HepG2 (cell line): ENCODE measurements at regions not wholly inside any gene's neighbourhood (a gene's known extent, or its start where the extent isn't known, plus 50 kb on each side); places are given as distances from the start of the nearest gene placed in this dataset.

ENCODE experiments used
- ARID2 ChIP-seq: sonication (generic); formaldehyde crosslinking; IDR thresholded peaks from 2 replicates; pipeline ENCODE4 v1.8.1; 2022; ENCODE audit warnings: mild to moderate bottlenecking, missing genetic modification reagents, borderline replicate concordance
- EED ChIP-seq: sonication (generic); formaldehyde crosslinking; IDR thresholded peaks from 2 replicates; pipeline ENCODE4 v1.5.0; 2020; ENCODE audit warnings: mild to moderate bottlenecking, missing genetic modification reagents
- ESRRA ChIP-seq: sonication (generic); formaldehyde crosslinking; IDR thresholded peaks from 2 replicates; pipeline ENCODE4 v1.5.1; 2020; ENCODE audit warnings: mild to moderate bottlenecking, low read depth, missing genetic modification reagents
- FOXK1 ChIP-seq: sonication (generic); formaldehyde crosslinking; IDR thresholded peaks from 2 replicates; pipeline ENCODE4 v1.4.0; 2020; ENCODE audit warnings: low read depth, missing genetic modification reagents, borderline replicate concordance
- MIER3 ChIP-seq: IDR thresholded peaks from 2 replicates; pipeline ENCODE4 v1.6.1; 2016; ENCODE audit warnings: missing compliant biosample characterization, borderline replicate concordance
- RXRA ChIP-seq: sonication (generic); formaldehyde crosslinking; IDR thresholded peaks from 2 replicates; pipeline ENCODE4 v1.5.1; 2020; ENCODE audit warnings: missing genetic modification reagents
- RXRB ChIP-seq: IDR thresholded peaks from 2 replicates; pipeline ENCODE4 v1.6.1; 2016; ENCODE audit warnings: borderline replicate concordance, missing genetic modification reagents, missing compliant biosample characterization
- SIX4 ChIP-seq: sonication (generic); formaldehyde crosslinking; IDR thresholded peaks from 2 replicates; pipeline ENCODE4 v1.4.0; 2020; ENCODE audit warnings: missing genetic modification reagents
- ZNF615 ChIP-seq: sonication (generic); formaldehyde crosslinking; IDR thresholded peaks from 2 replicates; pipeline ENCODE4 v1.5.0; 2020; ENCODE audit warnings: mild to moderate bottlenecking, missing genetic modification reagents, borderline replicate concordance
- TF ChIP-seq, protein P1 (sequence below): sonication (generic); formaldehyde crosslinking; IDR thresholded peaks from 2 replicates; pipeline ENCODE4 v1.4.0; 2020; ENCODE audit warnings: missing genetic modification reagents, borderline replicate concordance
- TF ChIP-seq, protein P2 (sequence below): sonication (generic); formaldehyde crosslinking; IDR thresholded peaks from 2 replicates; pipeline ENCODE4 v1.4.0; 2020; ENCODE audit warnings: mild to moderate bottlenecking, missing genetic modification reagents
- TF ChIP-seq, protein P3 (sequence below): sonication (generic); formaldehyde crosslinking; IDR thresholded peaks from 2 replicates; pipeline ENCODE4 v1.4.0; 2020; ENCODE audit warnings: missing genetic modification reagents

DNA sequence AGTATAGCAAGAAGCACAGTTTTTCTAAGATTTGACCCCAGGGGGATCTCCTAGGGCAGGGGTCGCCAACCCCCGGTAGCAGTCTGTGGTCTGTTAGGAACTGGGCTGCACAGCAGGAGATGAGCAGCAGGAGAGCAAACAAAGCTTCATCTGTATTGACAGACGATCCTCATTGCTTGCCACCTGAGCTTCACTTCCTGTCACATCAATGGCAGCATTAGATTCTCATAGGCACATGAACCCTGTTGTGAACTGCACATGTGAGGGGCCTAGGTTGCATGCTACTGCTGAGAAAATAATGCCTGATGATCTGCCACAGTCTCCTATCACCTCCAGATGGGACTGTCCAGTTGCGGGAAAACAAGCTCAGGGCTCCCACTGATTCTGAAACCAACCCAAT is 136.2 kb downstream of the RGPD3 start (continued):
- TF ChIP-seq RXRA (peak; percentile 50; the same call in 1 of the 2 replicates), SIX4 (CRISPR knock-in tag) (0 out of 2 replicates have a peak, but pooled peaks have one; percentile 55), RXRB (CRISPR knock-in tag) (peak; percentile 73), EED (CRISPR knock-in tag) (no peak), ZNF615 (CRISPR knock-in tag) (no peak), FOXK1 (peak; percentile 77), MIER3 (CRISPR knock-in tag) (0 out of 2 replicates have a peak, but pooled peaks have one; percentile 63), ARID2 (CRISPR knock-in tag) (0 out of 2 replicates have a peak, but pooled peaks have one; percentile 40), ESRRA (peak; percentile 74; the same call in 1 of the 2 replicates)
- TF ChIP-seq, protein P1, sequence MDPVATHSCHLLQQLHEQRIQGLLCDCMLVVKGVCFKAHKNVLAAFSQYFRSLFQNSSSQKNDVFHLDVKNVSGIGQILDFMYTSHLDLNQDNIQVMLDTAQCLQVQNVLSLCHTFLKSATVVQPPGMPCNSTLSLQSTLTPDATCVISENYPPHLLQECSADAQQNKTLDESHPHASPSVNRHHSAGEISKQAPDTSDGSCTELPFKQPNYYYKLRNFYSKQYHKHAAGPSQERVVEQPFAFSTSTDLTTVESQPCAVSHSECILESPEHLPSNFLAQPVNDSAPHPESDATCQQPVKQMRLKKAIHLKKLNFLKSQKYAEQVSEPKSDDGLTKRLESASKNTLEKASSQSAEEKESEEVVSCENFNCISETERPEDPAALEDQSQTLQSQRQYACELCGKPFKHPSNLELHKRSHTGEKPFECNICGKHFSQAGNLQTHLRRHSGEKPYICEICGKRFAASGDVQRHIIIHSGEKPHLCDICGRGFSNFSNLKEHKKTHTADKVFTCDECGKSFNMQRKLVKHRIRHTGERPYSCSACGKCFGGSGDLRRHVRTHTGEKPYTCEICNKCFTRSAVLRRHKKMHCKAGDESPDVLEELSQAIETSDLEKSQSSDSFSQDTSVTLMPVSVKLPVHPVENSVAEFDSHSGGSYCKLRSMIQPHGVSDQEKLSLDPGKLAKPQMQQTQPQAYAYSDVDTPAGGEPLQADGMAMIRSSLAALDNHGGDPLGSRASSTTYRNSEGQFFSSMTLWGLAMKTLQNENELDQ (CRISPR knock-in tag): no peak
- TF ChIP-seq, protein P2, sequence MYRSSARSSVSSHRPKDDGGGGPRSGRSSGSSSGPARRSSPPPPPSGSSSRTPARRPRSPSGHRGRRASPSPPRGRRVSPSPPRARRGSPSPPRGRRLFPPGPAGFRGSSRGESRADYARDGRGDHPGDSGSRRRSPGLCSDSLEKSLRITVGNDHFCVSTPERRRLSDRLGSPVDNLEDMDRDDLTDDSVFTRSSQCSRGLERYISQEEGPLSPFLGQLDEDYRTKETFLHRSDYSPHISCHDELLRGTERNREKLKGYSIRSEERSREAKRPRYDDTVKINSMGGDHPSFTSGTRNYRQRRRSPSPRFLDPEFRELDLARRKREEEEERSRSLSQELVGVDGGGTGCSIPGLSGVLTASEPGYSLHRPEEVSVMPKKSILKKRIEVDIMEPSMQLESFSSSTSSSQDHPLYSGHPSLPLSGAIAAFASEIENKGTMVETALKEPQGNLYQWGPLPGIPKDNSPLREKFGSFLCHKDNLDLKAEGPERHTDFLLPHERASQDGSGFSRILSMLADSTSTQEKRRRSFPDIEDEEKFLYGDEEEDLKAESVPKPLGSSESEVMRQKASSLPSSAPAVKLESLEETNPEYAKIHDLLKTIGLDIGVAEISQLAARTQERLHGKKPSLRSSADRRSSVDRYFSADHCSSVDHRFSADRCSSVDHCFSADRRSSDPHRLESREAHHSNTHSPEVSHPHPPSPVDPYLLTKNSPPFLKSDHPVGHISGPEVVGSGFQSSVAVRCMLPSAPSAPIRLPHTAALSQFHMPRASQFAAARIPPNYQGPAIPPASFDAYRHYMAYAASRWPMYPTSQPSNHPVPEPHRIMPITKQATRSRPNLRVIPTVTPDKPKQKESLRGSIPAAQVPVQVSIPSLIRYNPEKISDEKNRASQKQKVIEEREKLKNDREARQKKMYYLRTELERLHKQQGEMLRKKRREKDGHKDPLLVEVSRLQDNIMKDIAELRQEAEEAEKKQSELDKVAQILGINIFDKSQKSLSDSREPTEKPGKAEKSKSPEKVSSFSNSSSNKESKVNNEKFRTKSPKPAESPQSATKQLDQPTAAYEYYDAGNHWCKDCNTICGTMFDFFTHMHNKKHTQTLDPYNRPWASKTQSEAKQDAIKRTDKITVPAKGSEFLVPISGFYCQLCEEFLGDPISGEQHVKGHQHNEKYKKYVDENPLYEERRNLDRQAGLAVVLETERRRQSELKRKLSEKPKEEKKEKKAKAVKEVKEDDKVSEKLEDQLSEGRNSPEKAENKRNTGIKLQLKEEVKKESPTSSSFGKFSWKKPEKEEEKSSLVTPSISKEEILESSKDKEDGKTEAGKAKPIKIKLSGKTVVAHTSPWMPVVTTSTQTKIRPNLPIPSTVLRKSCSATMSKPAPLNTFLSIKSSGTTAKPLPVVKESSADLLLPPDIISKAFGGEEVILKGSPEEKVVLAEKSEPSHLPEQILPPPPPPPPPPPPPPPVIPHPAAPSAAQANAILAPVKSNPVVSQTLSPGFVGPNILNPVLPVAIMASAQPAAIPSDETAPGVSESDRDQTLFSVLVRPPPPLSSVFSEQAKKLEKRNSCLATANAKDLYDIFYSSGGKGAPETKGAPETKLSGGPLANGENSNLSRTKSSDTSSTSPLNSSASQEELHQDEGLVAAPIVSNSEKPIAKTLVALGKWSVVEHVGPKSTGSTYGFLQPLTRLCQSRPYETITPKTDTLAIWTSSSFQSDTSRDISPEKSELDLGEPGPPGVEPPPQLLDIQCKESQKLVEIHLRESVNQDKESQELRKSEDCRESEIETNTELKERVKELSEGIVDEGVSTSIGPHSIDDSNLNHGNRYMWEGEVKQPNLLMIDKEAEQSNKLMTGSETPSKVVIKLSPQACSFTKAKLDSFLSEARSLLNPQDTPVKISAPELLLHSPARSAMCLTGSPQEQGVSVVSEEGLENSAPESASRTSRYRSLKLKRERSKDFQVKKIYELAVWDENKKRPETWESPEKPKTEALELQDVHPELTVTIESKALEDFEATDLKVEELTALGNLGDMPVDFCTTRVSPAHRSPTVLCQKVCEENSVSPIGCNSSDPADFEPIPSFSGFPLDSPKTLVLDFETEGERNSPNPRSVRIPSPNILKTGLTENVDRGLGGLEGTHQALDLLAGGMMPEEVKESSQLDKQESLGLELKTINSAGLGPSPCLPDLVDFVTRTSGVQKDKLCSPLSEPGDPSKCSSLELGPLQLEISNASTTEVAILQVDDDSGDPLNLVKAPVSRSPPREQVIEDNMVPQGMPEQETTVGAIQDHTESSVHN (CRISPR knock-in tag): peak; percentile 85; the same call in 1 of the 2 replicates
- TF ChIP-seq, protein P3, sequence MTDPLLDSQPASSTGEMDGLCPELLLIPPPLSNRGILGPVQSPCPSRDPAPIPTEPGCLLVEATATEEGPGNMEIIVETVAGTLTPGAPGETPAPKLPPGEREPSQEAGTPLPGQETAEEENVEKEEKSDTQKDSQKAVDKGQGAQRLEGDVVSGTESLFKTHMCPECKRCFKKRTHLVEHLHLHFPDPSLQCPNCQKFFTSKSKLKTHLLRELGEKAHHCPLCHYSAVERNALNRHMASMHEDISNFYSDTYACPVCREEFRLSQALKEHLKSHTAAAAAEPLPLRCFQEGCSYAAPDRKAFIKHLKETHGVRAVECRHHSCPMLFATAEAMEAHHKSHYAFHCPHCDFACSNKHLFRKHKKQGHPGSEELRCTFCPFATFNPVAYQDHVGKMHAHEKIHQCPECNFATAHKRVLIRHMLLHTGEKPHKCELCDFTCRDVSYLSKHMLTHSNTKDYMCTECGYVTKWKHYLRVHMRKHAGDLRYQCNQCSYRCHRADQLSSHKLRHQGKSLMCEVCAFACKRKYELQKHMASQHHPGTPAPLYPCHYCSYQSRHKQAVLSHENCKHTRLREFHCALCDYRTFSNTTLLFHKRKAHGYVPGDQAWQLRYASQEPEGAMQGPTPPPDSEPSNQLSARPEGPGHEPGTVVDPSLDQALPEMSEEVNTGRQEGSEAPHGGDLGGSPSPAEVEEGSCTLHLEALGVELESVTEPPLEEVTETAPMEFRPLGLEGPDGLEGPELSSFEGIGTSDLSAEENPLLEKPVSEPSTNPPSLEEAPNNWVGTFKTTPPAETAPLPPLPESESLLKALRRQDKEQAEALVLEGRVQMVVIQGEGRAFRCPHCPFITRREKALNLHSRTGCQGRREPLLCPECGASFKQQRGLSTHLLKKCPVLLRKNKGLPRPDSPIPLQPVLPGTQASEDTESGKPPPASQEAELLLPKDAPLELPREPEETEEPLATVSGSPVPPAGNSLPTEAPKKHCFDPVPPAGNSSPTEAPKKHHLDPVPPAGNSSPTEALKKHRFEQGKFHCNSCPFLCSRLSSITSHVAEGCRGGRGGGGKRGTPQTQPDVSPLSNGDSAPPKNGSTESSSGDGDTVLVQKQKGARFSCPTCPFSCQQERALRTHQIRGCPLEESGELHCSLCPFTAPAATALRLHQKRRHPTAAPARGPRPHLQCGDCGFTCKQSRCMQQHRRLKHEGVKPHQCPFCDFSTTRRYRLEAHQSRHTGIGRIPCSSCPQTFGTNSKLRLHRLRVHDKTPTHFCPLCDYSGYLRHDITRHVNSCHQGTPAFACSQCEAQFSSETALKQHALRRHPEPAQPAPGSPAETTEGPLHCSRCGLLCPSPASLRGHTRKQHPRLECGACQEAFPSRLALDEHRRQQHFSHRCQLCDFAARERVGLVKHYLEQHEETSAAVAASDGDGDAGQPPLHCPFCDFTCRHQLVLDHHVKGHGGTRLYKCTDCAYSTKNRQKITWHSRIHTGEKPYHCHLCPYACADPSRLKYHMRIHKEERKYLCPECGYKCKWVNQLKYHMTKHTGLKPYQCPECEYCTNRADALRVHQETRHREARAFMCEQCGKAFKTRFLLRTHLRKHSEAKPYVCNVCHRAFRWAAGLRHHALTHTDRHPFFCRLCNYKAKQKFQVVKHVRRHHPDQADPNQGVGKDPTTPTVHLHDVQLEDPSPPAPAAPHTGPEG (CRISPR knock-in tag): 0 out of 2 replicates have a peak, but pooled peaks have one; percentile 44
